ENCODE measurements at regions not wholly inside any gene's neighbourhood (a gene's known extent, or its start where the extent isn't known, plus 50 kb on each side); places are given as distances from the start of the nearest gene placed in this dataset.
"Not testable (repeated sequence)": the region's sequence is repeated elsewhere in the genome, so short reads cannot be mapped to it uniquely, and the experiment has no call there.

DNA sequence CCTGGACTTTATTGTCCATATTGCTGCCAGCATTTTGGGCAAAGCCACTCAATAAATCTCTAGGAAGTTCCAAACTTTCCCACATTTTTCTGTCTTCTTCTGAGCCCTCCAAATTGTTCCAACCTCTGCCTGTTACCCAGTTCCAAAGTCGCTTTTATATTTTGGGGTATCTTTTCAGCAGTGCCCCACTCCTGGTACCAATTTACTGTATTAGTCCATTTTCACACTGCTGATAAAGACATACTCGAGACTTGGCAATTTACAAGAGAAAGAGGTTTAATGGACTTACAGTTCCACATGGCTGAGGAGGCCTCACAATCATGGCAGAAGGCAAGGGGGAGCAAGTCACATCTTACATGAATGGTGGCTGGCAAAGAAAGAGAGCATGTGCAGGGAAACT is 53.4 kb downstream of the AHSP start:
- DNase-seq (ENCODE audit: low read depth in 1 of 2, low spot score in 1 of 2), result not testable (repeated sequence)

GRCh38 chr16:31601737-31602384 is 74.2 kb downstream of the AHSP start:
- not testable (repeated sequence) for DNase-seq (ENCODE audit: low read depth in 1 of 2, low spot score in 1 of 2)

DNA sequence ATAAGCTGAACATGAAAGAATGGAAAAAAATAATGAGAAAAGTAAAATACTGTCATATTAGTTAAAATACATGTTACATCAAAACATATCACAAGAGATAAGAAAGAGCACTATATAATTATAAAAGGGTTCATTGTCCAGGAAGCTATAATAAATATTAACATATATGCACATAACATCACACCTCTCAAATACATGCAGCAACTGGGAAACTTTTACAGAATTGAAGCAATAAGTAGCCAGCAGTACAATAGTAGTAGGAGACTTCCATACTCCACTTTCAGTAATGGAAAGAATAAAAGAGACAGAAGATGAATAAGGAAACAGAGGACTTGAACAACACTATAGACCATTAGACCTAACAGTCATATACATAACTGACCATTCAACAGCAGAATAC is 90.4 kb downstream of the AHSP start:
- DNase-seq (ENCODE audit: low read depth in 1 of 2, low spot score in 1 of 2), result no peak

DNA sequence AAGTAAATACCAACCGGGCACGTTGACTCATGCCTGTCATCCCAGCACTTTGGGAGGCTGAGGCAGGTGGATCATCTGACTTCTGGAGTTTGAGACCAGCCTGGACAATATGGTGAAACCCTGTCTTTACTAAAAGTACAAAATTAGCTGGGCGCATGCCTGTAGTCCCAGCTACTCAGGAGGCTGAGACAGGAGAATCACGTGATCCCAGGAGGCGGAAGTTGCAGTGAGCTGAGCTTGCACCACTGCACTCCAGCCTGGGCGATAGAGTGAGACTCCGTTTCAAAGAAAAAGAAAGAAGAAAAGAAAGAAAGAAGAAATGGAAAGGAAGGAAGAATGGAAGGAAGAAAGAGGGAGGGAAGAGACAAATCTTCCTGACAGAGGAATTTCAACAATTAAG is 108.7 kb downstream of the AHSP start:
- DNase-seq (ENCODE audit: low read depth in 1 of 2, low spot score in 1 of 2), result no peak

GRCh38 chr16:31641279-31641678 is 113.6 kb downstream of the AHSP start:
- DNase-seq (ENCODE audit: low read depth in 1 of 2, low spot score in 1 of 2), result no peak

- not testable (repeated sequence) for DNase-seq (ENCODE audit: low read depth in 1 of 2, low spot score in 1 of 2)
Observed at GRCh38 chr16:31655674-31656073, 128.0 kb downstream of the AHSP start.

DNA sequence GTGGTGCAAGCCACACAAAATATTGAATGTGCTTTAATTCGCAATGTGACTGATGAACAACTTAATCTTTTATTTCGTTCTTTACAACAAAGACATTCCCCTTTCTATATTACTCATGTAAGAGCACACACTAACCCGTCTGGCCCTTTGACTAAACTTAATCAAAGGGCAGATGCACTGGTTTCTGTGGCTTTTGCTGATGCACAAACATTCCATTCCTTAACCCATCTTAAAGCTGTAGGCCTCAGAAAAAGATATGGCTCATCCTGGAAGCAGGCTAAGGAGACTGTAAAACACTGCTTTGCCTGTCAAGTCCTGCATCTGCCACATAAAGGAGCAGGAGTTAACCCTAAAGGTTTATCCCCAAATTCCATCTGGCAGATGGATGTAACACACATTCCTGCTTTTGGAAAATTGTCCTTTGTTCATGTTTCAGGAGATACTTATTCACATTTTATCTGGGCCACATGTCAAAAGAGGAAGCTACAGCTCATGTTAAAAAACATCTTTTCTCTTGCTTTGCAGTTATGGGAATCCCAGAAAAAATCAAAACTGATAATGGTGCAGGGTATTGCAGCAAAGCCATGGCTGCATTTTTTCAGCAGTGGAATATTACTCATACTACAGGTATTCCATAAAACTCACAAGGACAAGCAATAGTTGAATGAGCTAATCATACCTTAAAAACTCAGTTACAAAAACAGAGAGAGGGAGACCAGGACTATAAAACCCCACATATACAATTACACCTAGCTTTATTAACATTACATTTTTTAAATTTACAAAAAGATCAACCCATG is 137.2 kb downstream of the AHSP start:
- DNase-seq (ENCODE audit: low read depth in 1 of 2, low spot score in 1 of 2), result no peak

- DNase-seq (ENCODE audit: low read depth in 1 of 2, low spot score in 1 of 2), result no peak
Observed at GRCh38 chr16:31674686-31675085, 147.0 kb downstream of the AHSP start.

- DNase-seq (ENCODE audit: low read depth in 1 of 2, low spot score in 1 of 2), result no peak
Observed at GRCh38 chr16:31676731-31677130, 149.0 kb downstream of the AHSP start.

DNA sequence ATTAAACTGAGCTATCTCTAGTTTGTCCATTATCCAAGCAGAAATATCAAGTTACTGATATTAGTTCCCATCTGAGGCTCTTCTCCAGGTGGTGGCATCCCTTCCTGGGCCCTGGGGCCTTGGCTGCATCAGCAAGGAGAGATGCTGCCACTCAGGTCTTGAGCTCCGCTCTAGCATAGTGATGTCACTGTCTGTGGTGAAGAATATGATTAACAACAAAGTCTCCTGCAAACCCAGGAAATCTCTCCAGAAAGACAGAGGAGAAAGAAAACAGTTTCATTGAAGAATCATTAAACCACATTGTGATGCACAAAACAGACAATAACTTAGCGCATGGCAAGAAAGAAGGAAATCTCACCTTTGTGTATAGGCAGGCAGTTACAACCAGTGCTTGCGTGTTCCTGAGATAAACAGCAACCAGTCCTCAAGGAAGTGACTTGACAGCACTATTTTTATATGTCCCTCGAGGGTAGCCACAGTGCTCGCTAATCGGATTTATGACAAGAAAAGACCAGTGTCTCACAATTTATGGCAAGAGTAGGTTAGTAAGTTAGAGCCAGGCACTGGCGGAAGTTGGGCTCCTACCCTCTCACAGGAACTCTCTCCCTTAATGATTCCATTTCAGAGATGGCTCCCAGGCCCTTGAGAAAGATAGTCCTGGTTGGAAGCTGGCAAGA is 151.1 kb downstream of the AHSP start:
- no peak for DNase-seq (ENCODE audit: low read depth in 1 of 2, low spot score in 1 of 2)

GRCh38 chr16:31689331-31689730 is 161.6 kb downstream of the AHSP start:
- not testable (repeated sequence) for DNase-seq (ENCODE audit: low read depth in 1 of 2, low spot score in 1 of 2)

DNA sequence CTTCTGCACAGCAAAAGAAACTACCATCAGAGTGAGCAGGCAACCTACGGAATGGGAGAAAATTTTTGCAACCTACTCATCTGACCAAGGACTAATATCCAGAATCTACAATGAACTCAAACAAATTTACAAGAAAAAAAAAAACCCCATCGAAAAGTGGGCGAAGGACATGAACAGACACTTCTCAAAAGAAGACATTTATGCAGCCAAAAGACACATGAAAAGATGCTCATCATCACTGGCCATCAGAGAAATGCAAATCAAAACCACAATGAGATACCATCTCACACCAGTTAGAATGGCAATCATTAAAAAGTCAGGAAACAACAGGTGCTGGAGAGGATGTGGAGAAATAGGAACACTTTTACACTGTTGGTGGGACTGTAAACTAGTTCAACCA is 164.6 kb downstream of the AHSP start:
- DNase-seq (ENCODE audit: low read depth in 1 of 2, low spot score in 1 of 2), result not testable (repeated sequence)

DNA sequence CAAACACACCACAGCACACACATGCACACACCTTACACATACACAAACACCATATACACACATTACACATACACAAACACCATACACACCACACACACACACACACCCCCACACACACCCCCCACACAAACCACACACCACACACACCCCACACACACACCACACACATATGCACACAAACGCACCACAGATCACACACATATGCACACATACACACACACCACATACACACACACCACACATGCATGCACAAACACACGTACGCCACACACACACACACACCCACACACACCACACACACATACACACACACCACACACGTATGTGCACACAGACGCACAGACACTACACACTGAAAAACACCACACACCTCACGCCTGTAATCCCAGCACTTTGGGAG is 166.0 kb downstream of the AHSP start:
- no peak for DNase-seq (ENCODE audit: low read depth in 1 of 2, low spot score in 1 of 2)

DNA sequence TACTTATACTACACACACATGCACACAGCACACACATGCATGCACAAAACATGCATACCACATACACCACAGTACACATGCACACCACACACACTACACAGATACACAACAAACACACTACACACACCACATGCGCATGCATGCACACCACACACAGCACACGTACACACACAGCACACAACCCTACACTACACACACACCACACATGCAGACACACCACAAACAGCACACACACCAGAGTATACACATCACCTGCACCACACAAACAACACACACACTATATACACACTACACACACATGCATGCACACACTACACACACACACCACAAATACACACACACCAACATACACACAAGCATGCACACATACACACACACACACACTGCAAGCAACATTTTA is 166.8 kb downstream of the AHSP start:
- no peak for DNase-seq (ENCODE audit: low read depth in 1 of 2, low spot score in 1 of 2)

- no peak for DNase-seq (ENCODE audit: low read depth in 1 of 2, low spot score in 1 of 2)
Observed at GRCh38 chr16:31695667-31696066, 168.0 kb downstream of the AHSP start.

- no peak for DNase-seq (ENCODE audit: low read depth in 1 of 2, low spot score in 1 of 2)
Observed at GRCh38 chr16:31696968-31697743, 169.5 kb downstream of the AHSP start.

- no peak for DNase-seq (ENCODE audit: low read depth in 1 of 2, low spot score in 1 of 2)
Observed at GRCh38 chr16:31697744-31698125, 170.0 kb downstream of the AHSP start.

- DNase-seq (ENCODE audit: low read depth in 1 of 2, low spot score in 1 of 2), result no peak
Observed at GRCh38 chr16:31698901-31699300, 171.2 kb downstream of the AHSP start.

- no peak for DNase-seq (ENCODE audit: low read depth in 1 of 2, low spot score in 1 of 2)
Observed at GRCh38 chr16:31699601-31700000, 171.9 kb downstream of the AHSP start.

- DNase-seq (ENCODE audit: low read depth in 1 of 2, low spot score in 1 of 2), result no peak
Observed at GRCh38 chr16:31700200-31700529, 172.5 kb downstream of the AHSP start.

DNA sequence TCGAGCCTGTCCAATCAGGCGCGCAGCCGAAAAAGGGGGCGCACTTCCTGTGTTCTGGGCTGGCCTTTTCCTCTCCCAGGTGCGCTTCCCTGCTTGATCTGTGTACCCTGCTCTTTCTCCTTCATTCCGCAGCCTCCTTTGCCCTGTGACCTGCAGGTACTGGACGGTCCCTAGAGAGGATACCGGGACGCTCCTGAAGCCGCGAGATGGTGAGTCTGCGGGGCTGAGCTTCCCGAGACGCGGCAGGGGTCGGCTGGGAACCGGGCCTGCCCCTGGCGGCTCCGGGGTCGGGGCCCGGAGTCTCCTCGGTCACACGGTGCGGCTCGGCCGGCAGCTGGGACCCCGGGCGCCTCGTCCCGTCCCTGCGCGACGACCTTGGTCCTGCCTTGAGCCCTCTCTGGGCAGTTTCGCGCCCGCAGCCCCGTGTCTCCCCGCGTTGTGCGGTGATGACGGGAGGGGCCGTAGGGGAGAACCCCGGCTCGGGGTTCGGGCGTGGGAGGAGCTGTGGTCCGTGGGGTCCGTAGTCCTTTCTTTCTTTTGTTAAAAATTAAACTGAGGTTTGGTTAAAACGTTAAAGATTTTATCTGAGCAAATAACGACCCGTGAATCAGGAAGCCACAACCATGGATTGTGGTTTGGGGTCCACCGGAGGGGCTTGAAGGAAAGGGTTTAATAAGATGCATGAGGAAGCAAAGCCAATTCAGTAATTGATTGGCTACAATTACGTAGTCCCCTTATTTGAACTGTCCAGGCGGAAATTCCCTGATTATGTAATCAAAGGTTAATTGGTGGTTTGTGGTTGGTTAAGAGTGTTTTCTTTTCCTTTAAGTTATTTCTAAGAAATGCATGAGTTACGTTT is 172.8 kb upstream of the ZNF267 start:
- DNase-seq (ENCODE audit: low read depth in 1 of 2, low spot score in 1 of 2), result peak; percentile 67 to 79
